H9 (cell line): ENCODE measurements at regions not wholly inside any gene's neighbourhood (a gene's known extent, or its start where the extent isn't known, plus 50 kb on each side); places are given as distances from the start of the nearest gene placed in this dataset.

Experiments
- DNase-seq: peaks from one replicate; pipeline ENCODE4 v3.0.0-alpha.2; 2017
- H2AFZ ChIP-seq: one replicate; pipeline ENCODE4 v1.6.1; 2013; ENCODE audit warnings: mild to moderate bottlenecking, low read length, control low read depth, moderate library complexity
- H2AK5ac ChIP-seq: 2 replicates; pipeline ENCODE4 v1.6.1; 2013; ENCODE audit warnings: low read length, control low read depth, mixed read lengths; ENCODE audit not compliant: insufficient read length
- H2BK120ac ChIP-seq: one replicate; pipeline ENCODE4 v1.6.1; 2013; ENCODE audit warnings: low read depth, mild to moderate bottlenecking, low read length, control low read depth, inconsistent platforms; ENCODE audit not compliant: poor library complexity, severe bottlenecking
- H2BK12ac ChIP-seq: 2 replicates; pipeline ENCODE4 v1.6.1; 2013; ENCODE audit warnings: low read length, control low read depth, mixed read lengths, low read depth; ENCODE audit not compliant: insufficient read length
- H2BK15ac ChIP-seq: 2 replicates; pipeline ENCODE4 v1.6.1; 2013; ENCODE audit warnings: low read depth, low read length, control low read depth
- H2BK20ac ChIP-seq: one replicate; pipeline ENCODE4 v1.6.1; 2013; ENCODE audit warnings: low read depth, mild to moderate bottlenecking, low read length, control low read depth, inconsistent platforms; ENCODE audit not compliant: poor library complexity, severe bottlenecking
- H2BK5ac ChIP-seq: 2 replicates; pipeline ENCODE4 v1.6.1; 2013; ENCODE audit warnings: low read length, control low read depth, mixed read lengths; ENCODE audit not compliant: insufficient read length
- H3K14ac ChIP-seq: 2 replicates; pipeline ENCODE4 v1.6.1; 2013; ENCODE audit warnings: low read length, control low read depth; ENCODE audit not compliant: insufficient read depth
- H3K18ac ChIP-seq: 2 replicates; pipeline ENCODE4 v1.6.1; 2013; ENCODE audit warnings: low read depth, mild to moderate bottlenecking, mixed read lengths, low read length, control low read depth; ENCODE audit not compliant: insufficient read length
- H3K23ac ChIP-seq: 2 replicates; pipeline ENCODE4 v1.6.1; 2013; ENCODE audit warnings: low read length, control low read depth, mixed read lengths, low read depth; ENCODE audit not compliant: insufficient read length
- H3K23me2 ChIP-seq: 2 replicates; pipeline ENCODE4 v1.6.1; 2013; ENCODE audit warnings: low read depth, mild to moderate bottlenecking, mixed read lengths, low read length, control low read depth; ENCODE audit not compliant: insufficient read length, poor library complexity, severe bottlenecking
- H3K27ac ChIP-seq: 2 replicates; pipeline ENCODE4 v1.5.1; 2013; ENCODE audit warnings: low read length, control low read depth, mixed read lengths, low read depth; ENCODE audit not compliant: insufficient read length
- H3K27me3 ChIP-seq: 2 replicates; pipeline ENCODE4 v1.6.1; 2013; ENCODE audit warnings: low read length, control low read depth, inconsistent platforms; ENCODE audit not compliant: insufficient read depth
- H3K4ac ChIP-seq: 2 replicates; pipeline ENCODE4 v1.6.1; 2013; ENCODE audit warnings: low read depth, mild to moderate bottlenecking, control low read depth, inconsistent platforms, low read length, moderate library complexity
- H3K4me1 ChIP-seq: 2 replicates; pipeline ENCODE4 v1.6.1; 2013; ENCODE audit warnings: low read length, control low read depth, inconsistent platforms; ENCODE audit not compliant: insufficient read depth
- H3K4me2 ChIP-seq: 2 replicates; pipeline ENCODE4 v1.6.1; 2013; ENCODE audit warnings: low read length, control low read depth, mixed read lengths; ENCODE audit not compliant: insufficient read length, insufficient read depth
- H3K56ac ChIP-seq: 2 replicates; pipeline ENCODE4 v1.6.1; 2013; ENCODE audit warnings: low read depth, mild to moderate bottlenecking, mixed read lengths, low read length, control low read depth; ENCODE audit not compliant: insufficient read length
- H3K79me1 ChIP-seq: 2 replicates; pipeline ENCODE4 v1.6.1; 2013; ENCODE audit warnings: low read depth, mild to moderate bottlenecking, moderate library complexity, low read length, control low read depth, inconsistent platforms; ENCODE audit not compliant: insufficient read depth, poor library complexity, severe bottlenecking
- H3K79me2 ChIP-seq: 2 replicates; pipeline ENCODE4 v1.6.1; 2013; ENCODE audit warnings: low read length, control low read depth, inconsistent platforms; ENCODE audit not compliant: insufficient read depth
- H3K9ac ChIP-seq: 2 replicates; pipeline ENCODE4 v1.6.1; 2013; ENCODE audit warnings: low read length, control low read depth, mixed read lengths; ENCODE audit not compliant: insufficient read length; ENCODE audit errors: extremely low read depth
- H3K9me3 ChIP-seq: one replicate; pipeline ENCODE4 v1.6.1; 2013; ENCODE audit warnings: low read depth, low read length, inconsistent platforms; ENCODE audit not compliant: control insufficient read depth
- H3T11ph ChIP-seq: one replicate; pipeline ENCODE4 v1.6.1; 2013; ENCODE audit warnings: mild to moderate bottlenecking, low read length, control low read depth, inconsistent platforms
- H4K20me1 ChIP-seq: one replicate; pipeline ENCODE4 v1.6.1; 2013; ENCODE audit not compliant: control insufficient read depth, insufficient read length, insufficient read depth
- H4K5ac ChIP-seq: 2 replicates; pipeline ENCODE4 v1.6.1; 2013; ENCODE audit warnings: low read depth, mild to moderate bottlenecking, mixed read lengths, low read length, control low read depth; ENCODE audit not compliant: insufficient read length
- H4K8ac ChIP-seq: replicated peaks from 2 replicates; pipeline ENCODE4 v1.6.1; 2013; ENCODE audit warnings: low read length, control low read depth, mixed read lengths, low read depth; ENCODE audit not compliant: insufficient read length
- H4K91ac ChIP-seq: 2 replicates; pipeline ENCODE4 v1.6.1; 2013; ENCODE audit warnings: low read depth, mild to moderate bottlenecking, moderate library complexity, mixed read lengths, low read length, control low read depth; ENCODE audit not compliant: insufficient read length
- H3K27ac Mint-ChIP-seq, 3 experiments: 2 replicates in 2 of 3; 3 replicates in 1 of 3; pipeline ENCODE4 v1.8.0; 2020 to 2021; ENCODE audit warnings: mixed read lengths in 3 of 3, mild to moderate bottlenecking in 1 of 3, moderate library complexity in 1 of 3
- H3K27me3 Mint-ChIP-seq: 2 replicates; pipeline ENCODE4 v1.8.0; 2021; ENCODE audit warnings: low read depth, mild to moderate bottlenecking, moderate library complexity, mixed read lengths
- H3K36me3 Mint-ChIP-seq, 3 experiments: 2 replicates in 2 of 3; 3 replicates in 1 of 3; pipeline ENCODE4 v1.8.0; 2020 to 2021; ENCODE audit warnings: low read depth in 3 of 3, mixed read lengths in 3 of 3; ENCODE audit not compliant: insufficient read depth in 1 of 3
- H3K4me1 Mint-ChIP-seq, 2 experiments: 2 replicates each; pipeline ENCODE4 v1.8.0; 2020; ENCODE audit warnings: mixed read lengths in 2 of 2
- H3K4me3 Mint-ChIP-seq, 2 experiments: 2 replicates in 1 of 2; 3 replicates in 1 of 2; pipeline ENCODE4 v1.8.0; 2020 to 2021; ENCODE audit warnings: mild to moderate bottlenecking in 2 of 2, mixed read lengths in 2 of 2, moderate library complexity in 1 of 2
- H3K9me3 Mint-ChIP-seq, 2 experiments: 2 replicates in 1 of 2; 3 replicates in 1 of 2; pipeline ENCODE4 v1.8.0; 2020; ENCODE audit warnings: mild to moderate bottlenecking in 2 of 2, mixed read lengths in 2 of 2, moderate library complexity in 1 of 2
- WGBS: extraction: QIAGEN DNeasy Blood & Tissue Kit; methylation state at CpG from one replicate; pipeline ENCODE4 v1.1.7; 2013; ENCODE audit warnings: missing lambda C conversion rate, low lambda C conversion rate, mixed read lengths; ENCODE audit not compliant: insufficient read length; ENCODE audit errors: extremely low coverage; 5-methylcytosine and 5-hydroxymethylcytosine counted together
- TF ChIP-seq, protein P1 (sequence below): fragments of 200-600 bp; sonication (generic); conservative IDR thresholded peaks from 3 replicates; pipeline ENCODE4 v1.8.0; 2021; ENCODE audit warnings: antibody characterized with exemption, mild to moderate bottlenecking

DNA sequence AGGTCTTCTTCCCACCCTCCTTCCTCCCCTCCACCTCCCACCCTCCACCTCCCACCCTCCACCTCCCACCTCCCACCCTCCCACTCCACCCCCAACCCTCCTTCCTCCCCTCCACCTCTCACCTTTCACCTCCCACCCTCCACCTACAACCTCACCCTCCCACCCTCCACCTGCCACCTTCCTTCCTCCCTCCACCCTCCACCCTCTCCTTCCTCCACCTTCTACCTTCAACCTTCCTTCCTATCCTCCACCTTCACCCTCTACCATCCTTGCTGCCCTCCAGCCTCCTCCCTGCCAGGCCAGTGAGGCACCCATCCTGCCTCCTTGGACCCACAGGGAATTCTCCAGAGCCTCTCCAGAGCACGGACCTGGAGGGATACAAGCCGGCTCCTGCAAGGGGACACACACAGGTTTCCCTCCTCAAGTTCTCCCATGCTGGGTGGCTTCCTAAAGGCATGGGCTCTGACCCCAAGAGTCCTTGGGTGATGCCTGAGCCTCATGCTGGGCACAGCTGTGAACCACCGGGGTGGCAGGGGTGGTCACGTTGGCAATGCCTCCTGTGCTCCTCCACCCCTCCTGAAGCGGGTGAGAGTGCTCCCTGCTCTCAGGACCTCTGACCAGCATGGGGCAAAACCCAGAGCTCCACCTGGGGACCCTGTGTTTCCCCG is 293.0 kb downstream of the NDUFA10 start:
- no CpG with 5 or more reads among the region's 6 CpGs for WGBS
- H4K20me1 ChIP-seq: no peaks in the 10 kb centered on the region
- no peak overlapping the region for H3K27ac Mint-ChIP-seq

More for the DNA sequence above, 293.0 kb downstream of the NDUFA10 start:
- Histone ChIP-seq H3K23me2 (no peaks in the 10 kb centered on the region), H3K4me1 (no peaks in the 10 kb centered on the region; the same call in 1 of the 2 replicates), H2AK5ac (no peak overlapping the region), H2BK5ac (no peak overlapping the region), H3T11ph (no peak overlapping the region), H4K91ac (no peak overlapping the region), H3K14ac (no peak overlapping the region; the same call in 1 of the 2 replicates), H3K9ac (no peak overlapping the region), H3K18ac (no peak overlapping the region), H3K79me1 (no peaks in the 10 kb centered on the region), H3K23ac (no peak overlapping the region), H3K56ac (no peak overlapping the region), H2BK15ac (no peak overlapping the region), H4K8ac (no peak overlapping the region), H3K27ac (no peak overlapping the region), H3K79me2 (no peaks in the 10 kb centered on the region), H3K4ac (no peak overlapping the region), H2BK20ac (no peak overlapping the region), H3K4me2 (no peak overlapping the region), H2BK12ac (no peak overlapping the region), H3K9me3 (no peaks in the 10 kb centered on the region), H2AFZ (no peak overlapping the region), H2BK120ac (no peak overlapping the region), H4K5ac (no peak overlapping the region), H3K27me3 (no peaks in the 10 kb centered on the region)
- TF ChIP-seq, protein P1, sequence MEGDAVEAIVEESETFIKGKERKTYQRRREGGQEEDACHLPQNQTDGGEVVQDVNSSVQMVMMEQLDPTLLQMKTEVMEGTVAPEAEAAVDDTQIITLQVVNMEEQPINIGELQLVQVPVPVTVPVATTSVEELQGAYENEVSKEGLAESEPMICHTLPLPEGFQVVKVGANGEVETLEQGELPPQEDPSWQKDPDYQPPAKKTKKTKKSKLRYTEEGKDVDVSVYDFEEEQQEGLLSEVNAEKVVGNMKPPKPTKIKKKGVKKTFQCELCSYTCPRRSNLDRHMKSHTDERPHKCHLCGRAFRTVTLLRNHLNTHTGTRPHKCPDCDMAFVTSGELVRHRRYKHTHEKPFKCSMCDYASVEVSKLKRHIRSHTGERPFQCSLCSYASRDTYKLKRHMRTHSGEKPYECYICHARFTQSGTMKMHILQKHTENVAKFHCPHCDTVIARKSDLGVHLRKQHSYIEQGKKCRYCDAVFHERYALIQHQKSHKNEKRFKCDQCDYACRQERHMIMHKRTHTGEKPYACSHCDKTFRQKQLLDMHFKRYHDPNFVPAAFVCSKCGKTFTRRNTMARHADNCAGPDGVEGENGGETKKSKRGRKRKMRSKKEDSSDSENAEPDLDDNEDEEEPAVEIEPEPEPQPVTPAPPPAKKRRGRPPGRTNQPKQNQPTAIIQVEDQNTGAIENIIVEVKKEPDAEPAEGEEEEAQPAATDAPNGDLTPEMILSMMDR: no peak
- no peaks in the 10 kb centered on the region for H3K36me3 Mint-ChIP-seq
- H3K4me3 Mint-ChIP-seq: no peak overlapping the region
- H3K9me3 Mint-ChIP-seq: no peaks in the 10 kb centered on the region; a peak in 1 of 5 replicates
- DNase-seq: no peak
- no peaks in the 10 kb centered on the region; the same call in 1 of the 2 replicates for H3K27me3 Mint-ChIP-seq
- peaks cover 6 to 13% of the 10 kb centered on the region in 2 experiments; a peak in 3 of 4 replicates for H3K4me1 Mint-ChIP-seq
